GM21619 (cell line): ENCODE measurements at regions not wholly inside any gene's neighbourhood (a gene's known extent, or its start where the extent isn't known, plus 50 kb on each side); places are given as distances from the start of the nearest gene placed in this dataset.

Experiments
- ATAC-seq: cut with Tn5 transposase; IDR thresholded peaks from one replicate; pipeline ENCODE4 v1.9.1; 2021; ENCODE audit not compliant: unreplicated experiment

- ATAC-seq = no peak
These were observed 491.3 kb upstream of the AGTR1 start for GRCh38 chr3:148206446-148206845.

- ATAC-seq = no peak
These were observed 488.7 kb upstream of the AGTR1 start for GRCh38 chr3:148208975-148209374.

- ATAC-seq = no peak
These were observed 486.0 kb upstream of the AGTR1 start for GRCh38 chr3:148211725-148212124.

GRCh38 chr3:148214705-148215104 lies 483.0 kb upstream of the AGTR1 start:
- no peak for ATAC-seq

- no peak for ATAC-seq
These were observed 480.4 kb upstream of the AGTR1 start for GRCh38 chr3:148217317-148217716.

GRCh38 chr3:148218222-148218621 lies 479.5 kb upstream of the AGTR1 start:
- no peak for ATAC-seq

GRCh38 chr3:148219999-148220398 lies 477.7 kb upstream of the AGTR1 start:
- ATAC-seq = no peak

GRCh38 chr3:148221303-148221702 lies 476.4 kb upstream of the AGTR1 start:
- ATAC-seq = no peak

- no peak for ATAC-seq
These were observed 474.4 kb upstream of the AGTR1 start for GRCh38 chr3:148223266-148223665.

- ATAC-seq = no peak
These were observed 471.5 kb upstream of the AGTR1 start for GRCh38 chr3:148226246-148226645.

- no peak for ATAC-seq
These were observed 470.2 kb upstream of the AGTR1 start for GRCh38 chr3:148227534-148227933.

GRCh38 chr3:148229107-148229506 lies 468.6 kb upstream of the AGTR1 start:
- peak; percentile 72 for ATAC-seq

- no peak for ATAC-seq
These were observed 467.2 kb upstream of the AGTR1 start for GRCh38 chr3:148230473-148230872.

GRCh38 chr3:148232389-148232788 lies 465.3 kb upstream of the AGTR1 start:
- ATAC-seq = no peak

- ATAC-seq = no peak
These were observed 464.3 kb upstream of the AGTR1 start for GRCh38 chr3:148233403-148233802.

- ATAC-seq = no peak
These were observed 463.2 kb upstream of the AGTR1 start for GRCh38 chr3:148234536-148234935.

GRCh38 chr3:148235566-148235965 lies 462.1 kb upstream of the AGTR1 start:
- ATAC-seq = no peak

GRCh38 chr3:148238421-148238821 lies 459.3 kb upstream of the AGTR1 start:
- no peak for ATAC-seq

GRCh38 chr3:148240351-148240750 lies 457.4 kb upstream of the AGTR1 start:
- ATAC-seq = no peak

GRCh38 chr3:148243609-148244008 lies 454.1 kb upstream of the AGTR1 start:
- no peak for ATAC-seq

- no peak for ATAC-seq
These were observed 451.3 kb upstream of the AGTR1 start for GRCh38 chr3:148246291-148246923.

GRCh38 chr3:148253713-148254112 lies 444.0 kb upstream of the AGTR1 start:
- no peak for ATAC-seq

- ATAC-seq = no peak
These were observed 443.3 kb upstream of the AGTR1 start for GRCh38 chr3:148254402-148254801.
